D721Med (cell line): ENCODE measurements at regions not wholly inside any gene's neighbourhood (a gene's known extent, or its start where the extent isn't known, plus 50 kb on each side); places are given as distances from the start of the nearest gene placed in this dataset.
"Not testable (repeated sequence)": the region's sequence is repeated elsewhere in the genome, so short reads cannot be mapped to it uniquely, and the experiment has no call there.

Experiments
- DNase-seq: peaks from one replicate; pipeline ENCODE4 v3.0.0; 2011; ENCODE audit warnings: low spot score; ENCODE audit not compliant: insufficient read length
- FAIRE-seq: peaks from 2 replicates; lab custom pipeline; 2011; peaks lifted over from hg19 to GRCh38; lab: Jason Lieb, UNC
- TF ChIP-seq, protein P1 (sequence below): IDR thresholded peaks from 2 replicates; pipeline ENCODE4 v1.5.1; 2012; ENCODE audit warnings: mild to moderate bottlenecking, control low read depth; ENCODE audit not compliant: insufficient read depth; ENCODE audit errors: missing control alignments

DNA sequence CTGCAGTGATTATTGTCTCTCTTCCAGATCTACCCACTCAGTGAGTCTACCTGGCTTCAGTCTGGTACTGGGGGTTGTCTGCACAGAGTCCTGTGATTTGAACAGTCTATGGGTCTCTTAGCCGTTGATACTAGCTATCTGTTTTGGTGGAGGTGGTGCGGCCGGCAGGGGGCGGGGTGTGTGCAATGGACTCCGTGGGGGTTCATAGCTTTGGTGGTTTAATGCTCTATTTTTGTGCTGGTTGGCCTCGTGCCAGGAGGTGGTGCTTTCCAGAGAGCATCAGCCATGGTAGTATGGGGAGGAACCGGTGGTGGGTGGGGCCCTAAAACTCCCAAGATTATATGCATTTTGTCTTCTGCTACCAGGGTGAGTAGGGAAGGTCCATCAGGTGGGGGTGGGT is 1120.1 kb upstream of the FAM98A start:
- FAIRE-seq (no peak), DNase-seq (no peak)
- TF ChIP-seq, protein P1, sequence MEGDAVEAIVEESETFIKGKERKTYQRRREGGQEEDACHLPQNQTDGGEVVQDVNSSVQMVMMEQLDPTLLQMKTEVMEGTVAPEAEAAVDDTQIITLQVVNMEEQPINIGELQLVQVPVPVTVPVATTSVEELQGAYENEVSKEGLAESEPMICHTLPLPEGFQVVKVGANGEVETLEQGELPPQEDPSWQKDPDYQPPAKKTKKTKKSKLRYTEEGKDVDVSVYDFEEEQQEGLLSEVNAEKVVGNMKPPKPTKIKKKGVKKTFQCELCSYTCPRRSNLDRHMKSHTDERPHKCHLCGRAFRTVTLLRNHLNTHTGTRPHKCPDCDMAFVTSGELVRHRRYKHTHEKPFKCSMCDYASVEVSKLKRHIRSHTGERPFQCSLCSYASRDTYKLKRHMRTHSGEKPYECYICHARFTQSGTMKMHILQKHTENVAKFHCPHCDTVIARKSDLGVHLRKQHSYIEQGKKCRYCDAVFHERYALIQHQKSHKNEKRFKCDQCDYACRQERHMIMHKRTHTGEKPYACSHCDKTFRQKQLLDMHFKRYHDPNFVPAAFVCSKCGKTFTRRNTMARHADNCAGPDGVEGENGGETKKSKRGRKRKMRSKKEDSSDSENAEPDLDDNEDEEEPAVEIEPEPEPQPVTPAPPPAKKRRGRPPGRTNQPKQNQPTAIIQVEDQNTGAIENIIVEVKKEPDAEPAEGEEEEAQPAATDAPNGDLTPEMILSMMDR, result no peak

DNA sequence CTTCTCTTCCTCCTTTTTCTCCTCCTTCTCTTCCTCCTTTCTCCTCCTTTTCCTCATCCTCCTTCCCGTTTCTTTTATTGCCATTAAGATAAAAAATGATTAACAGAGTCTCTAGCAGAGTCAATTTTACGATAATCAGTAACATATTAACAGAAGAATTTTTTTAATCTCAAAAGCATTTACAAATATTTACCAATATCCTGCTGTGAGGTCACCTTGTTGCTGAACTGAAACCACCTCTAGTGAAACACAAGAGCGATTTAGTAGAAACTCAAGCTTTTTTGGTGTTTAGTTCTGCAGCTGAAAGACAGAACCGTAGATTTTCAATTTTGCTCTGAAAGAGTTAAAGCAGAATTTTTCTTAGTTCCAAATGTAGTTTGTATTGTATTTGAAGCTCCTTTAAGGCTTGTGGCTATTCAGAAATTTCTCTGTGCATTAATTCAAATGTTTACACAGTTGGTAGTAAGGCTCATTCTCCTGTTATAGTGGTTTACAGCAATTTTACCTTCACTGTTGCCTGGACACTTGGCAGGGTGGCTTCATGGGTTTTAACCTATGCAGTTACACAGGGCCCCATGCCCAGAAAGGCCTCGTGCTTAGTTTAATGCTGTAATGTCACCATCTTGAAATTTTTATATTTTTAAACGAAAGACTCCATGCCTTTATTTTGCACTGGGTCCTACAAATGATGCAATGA is 1106.6 kb upstream of the FAM98A start:
- FAIRE-seq (no peak), DNase-seq (no peak)
- TF ChIP-seq, protein P1, result no peak

GRCh38 chr2:34703292-34703691 is 1104.2 kb upstream of the FAM98A start:
- TF ChIP-seq, protein P1, result no peak
- FAIRE-seq (no peak), DNase-seq (no peak)

- FAIRE-seq, result not testable (repeated sequence)
Observed at GRCh38 chr2:34702391-34702790, 1103.3 kb upstream of the FAM98A start.

DNA sequence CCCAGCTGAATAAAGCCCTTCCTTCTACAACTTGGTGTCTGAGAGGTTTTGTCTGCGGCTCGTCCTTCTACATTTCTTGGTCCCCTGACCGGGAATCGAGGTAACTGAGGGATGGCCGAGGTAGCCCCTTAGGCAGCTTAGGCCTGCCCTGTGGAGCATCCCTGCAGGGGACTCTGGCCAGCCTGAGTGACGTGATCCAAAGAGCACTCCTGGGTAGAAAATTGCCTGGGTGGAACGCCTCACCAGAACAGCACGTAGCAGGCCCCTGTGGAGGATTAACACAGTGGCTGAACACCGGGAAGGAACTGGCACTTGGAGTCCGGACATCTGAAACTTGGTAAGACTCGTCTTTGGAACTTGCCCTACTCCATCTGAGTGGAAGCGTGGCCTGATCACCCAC is 1078.5 kb upstream of the FAM98A start:
- DNase-seq, FAIRE-seq: not testable (repeated sequence)

More at GRCh38 chr2:34702391-34702790, 1103.3 kb upstream of the FAM98A start:
- not testable (repeated sequence) for DNase-seq

- not testable (repeated sequence) for FAIRE-seq, DNase-seq
Observed at GRCh38 chr2:34677119-34677531, 1078.0 kb upstream of the FAM98A start.

DNA sequence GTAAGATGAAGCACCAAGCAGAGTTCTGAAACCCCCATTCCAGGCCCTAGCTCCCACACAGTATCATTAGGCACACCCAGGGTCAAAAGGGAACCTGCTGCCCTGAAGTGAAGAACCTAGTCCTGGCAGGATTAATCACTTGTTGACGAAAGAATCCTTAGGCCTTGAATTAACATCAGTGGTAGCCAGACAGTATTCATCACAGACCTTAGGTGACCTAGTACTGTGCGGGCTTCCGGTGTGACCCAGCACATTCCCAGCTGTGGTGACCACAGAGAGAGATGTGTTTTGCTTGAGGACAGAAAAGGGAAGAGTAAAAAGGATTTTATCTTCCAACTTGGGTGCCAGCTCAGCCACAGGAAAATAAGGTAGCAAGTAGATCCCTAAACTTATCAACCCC is 1071.4 kb upstream of the FAM98A start:
- no peak for FAIRE-seq
- DNase-seq, result no peak
- TF ChIP-seq, protein P1, result no peak

- TF ChIP-seq, protein P1, result no peak
- DNase-seq (no peak), FAIRE-seq (no peak)
Observed at GRCh38 chr2:34666821-34667220, 1067.7 kb upstream of the FAM98A start.

DNA sequence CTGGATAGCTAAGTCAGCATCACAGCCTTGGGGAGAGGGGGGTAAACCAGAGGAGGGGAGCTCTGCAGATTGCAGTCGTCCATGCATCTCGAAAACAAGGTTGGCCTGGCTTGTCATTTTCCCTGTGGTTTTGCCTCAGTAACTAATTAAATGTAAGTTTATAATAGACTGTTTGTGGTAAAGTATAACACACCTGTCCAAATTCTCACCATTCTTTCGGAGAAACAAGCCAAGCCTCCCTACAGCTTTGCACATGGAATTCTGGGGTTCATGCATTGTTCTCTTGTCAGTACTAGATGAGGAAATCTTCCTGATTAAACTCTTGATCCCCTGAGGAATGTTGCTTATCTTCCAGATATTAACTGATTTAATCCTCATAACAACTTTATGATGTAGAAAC is 1065.2 kb upstream of the FAM98A start:
- TF ChIP-seq, protein P1, result no peak
- FAIRE-seq (no peak), DNase-seq (no peak)
